ENCODE measurements at regions not wholly inside any gene's neighbourhood (a gene's known extent, or its start where the extent isn't known, plus 50 kb on each side); places are given as distances from the start of the nearest gene placed in this dataset.

DNA sequence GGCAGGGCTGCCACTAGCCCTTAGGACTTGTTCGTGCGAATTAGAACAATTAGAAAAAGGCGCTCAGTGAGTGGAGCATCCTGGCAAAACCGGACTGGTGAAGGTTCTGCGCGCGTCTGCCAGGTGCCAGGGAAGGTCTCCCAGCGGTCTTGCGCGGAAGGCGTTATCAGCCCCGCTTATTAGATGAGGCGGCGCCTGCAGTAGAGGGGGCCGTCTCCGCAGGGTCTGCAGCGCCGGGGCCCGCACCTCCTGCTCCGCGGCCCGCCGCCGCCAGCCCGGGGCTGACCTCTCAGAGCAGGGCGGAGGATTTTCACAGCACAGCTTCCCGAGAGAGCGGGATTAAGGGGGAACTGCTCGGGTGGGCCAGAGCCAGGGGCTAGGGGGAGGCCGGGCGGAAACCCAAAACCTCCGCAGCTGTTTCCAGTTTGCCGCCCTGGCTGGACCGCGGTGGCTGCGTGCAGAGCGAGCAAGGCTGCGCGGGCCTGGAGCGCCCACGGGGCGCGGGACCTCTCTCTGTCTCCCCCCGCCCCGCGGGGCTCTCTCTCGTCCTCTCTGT lies 155.2 kb downstream of the FOXD2 start:
- Mint-ChIP-seq H3K4me3 (ENCODE audit: unreplicated experiment) (no peak overlapping the region), H3K4me1 (ENCODE audit: unreplicated experiment) (peaks cover 2% of the 10 kb centered on the region), H3K27ac (ENCODE audit: unreplicated experiment) (no peak overlapping the region), H3K9me3 (ENCODE audit: unreplicated experiment) (no peaks in the 10 kb centered on the region), H3K36me3 (ENCODE audit: unreplicated experiment) (no peaks in the 10 kb centered on the region), H3K27me3 (ENCODE audit: unreplicated experiment) (peaks cover 18% of the 10 kb centered on the region)
- TF ChIP-seq, protein P1, sequence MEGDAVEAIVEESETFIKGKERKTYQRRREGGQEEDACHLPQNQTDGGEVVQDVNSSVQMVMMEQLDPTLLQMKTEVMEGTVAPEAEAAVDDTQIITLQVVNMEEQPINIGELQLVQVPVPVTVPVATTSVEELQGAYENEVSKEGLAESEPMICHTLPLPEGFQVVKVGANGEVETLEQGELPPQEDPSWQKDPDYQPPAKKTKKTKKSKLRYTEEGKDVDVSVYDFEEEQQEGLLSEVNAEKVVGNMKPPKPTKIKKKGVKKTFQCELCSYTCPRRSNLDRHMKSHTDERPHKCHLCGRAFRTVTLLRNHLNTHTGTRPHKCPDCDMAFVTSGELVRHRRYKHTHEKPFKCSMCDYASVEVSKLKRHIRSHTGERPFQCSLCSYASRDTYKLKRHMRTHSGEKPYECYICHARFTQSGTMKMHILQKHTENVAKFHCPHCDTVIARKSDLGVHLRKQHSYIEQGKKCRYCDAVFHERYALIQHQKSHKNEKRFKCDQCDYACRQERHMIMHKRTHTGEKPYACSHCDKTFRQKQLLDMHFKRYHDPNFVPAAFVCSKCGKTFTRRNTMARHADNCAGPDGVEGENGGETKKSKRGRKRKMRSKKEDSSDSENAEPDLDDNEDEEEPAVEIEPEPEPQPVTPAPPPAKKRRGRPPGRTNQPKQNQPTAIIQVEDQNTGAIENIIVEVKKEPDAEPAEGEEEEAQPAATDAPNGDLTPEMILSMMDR (IDR thresholded peaks at IDR 0.05) = no peak
- DNase-seq (ENCODE audit: extremely low spot score, unreplicated experiment) = peak; percentile 78

GRCh38 chr1:47593598-47594285 lies 155.9 kb downstream of the FOXD2 start:
- Mint-ChIP-seq H3K4me3 (ENCODE audit: unreplicated experiment) (no peak overlapping the region), H3K27me3 (ENCODE audit: unreplicated experiment) (peaks cover 15% of the 10 kb centered on the region)

DNA sequence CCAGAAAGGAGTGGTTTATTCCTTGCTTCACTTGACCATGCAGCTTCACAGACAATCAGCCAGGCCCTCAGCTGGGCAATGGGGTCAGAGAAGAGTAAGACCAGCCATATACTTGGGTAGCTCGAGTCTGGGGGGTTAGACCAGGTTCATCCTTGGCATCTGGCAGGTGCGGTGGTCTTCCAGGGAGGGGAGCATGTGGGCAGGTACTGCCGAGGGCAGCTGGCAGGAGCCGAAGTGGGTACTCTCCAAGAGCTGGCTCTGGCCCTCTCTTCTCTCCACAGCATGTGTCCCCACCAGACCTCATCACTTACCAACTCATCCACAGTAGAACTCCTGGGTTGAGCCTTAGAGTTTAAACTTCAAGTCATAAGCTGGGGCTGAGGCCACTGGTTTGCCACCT lies 156.8 kb downstream of the FOXD2 start:
- H3K36me3 Mint-ChIP-seq (ENCODE audit: unreplicated experiment) = no peaks in the 10 kb centered on the region
- peak; percentile 60 for DNase-seq (ENCODE audit: extremely low spot score, unreplicated experiment)
- TF ChIP-seq, protein P1 (IDR thresholded peaks at IDR 0.05) = no peak
- peaks cover 2% of the 10 kb centered on the region for H3K4me1 Mint-ChIP-seq (ENCODE audit: unreplicated experiment)
- no peak overlapping the region for H3K27ac Mint-ChIP-seq (ENCODE audit: unreplicated experiment)
- peaks cover 19% of the 10 kb centered on the region for H3K27me3 Mint-ChIP-seq (ENCODE audit: unreplicated experiment)
- no peak overlapping the region for H3K4me3 Mint-ChIP-seq (ENCODE audit: unreplicated experiment)
- H3K9me3 Mint-ChIP-seq (ENCODE audit: unreplicated experiment) = peaks cover 7% of the 10 kb centered on the region

More at GRCh38 chr1:47593598-47594285, 155.9 kb downstream of the FOXD2 start:
- DNase-seq (ENCODE audit: extremely low spot score, unreplicated experiment) = peak; percentile 72
- H3K36me3 Mint-ChIP-seq (ENCODE audit: unreplicated experiment) = no peaks in the 10 kb centered on the region
- H3K4me1 Mint-ChIP-seq (ENCODE audit: unreplicated experiment) = peaks cover 2% of the 10 kb centered on the region
- no peak overlapping the region for H3K27ac Mint-ChIP-seq (ENCODE audit: unreplicated experiment)
- TF ChIP-seq, protein P1 (IDR thresholded peaks at IDR 0.05) = no peak
- no peaks in the 10 kb centered on the region for H3K9me3 Mint-ChIP-seq (ENCODE audit: unreplicated experiment)

- no peaks in the 10 kb centered on the region for H3K36me3 Mint-ChIP-seq (ENCODE audit: unreplicated experiment)
- peak; percentile 57 for DNase-seq (ENCODE audit: extremely low spot score, unreplicated experiment)
These were observed 158.5 kb downstream of the FOXD2 start for GRCh38 chr1:47596328-47596727.

GRCh38 chr1:47598357-47598756 lies 160.5 kb downstream of the FOXD2 start:
- TF ChIP-seq, protein P1 (IDR thresholded peaks at IDR 0.05) = no peak
- Mint-ChIP-seq H3K4me1 (ENCODE audit: unreplicated experiment) (no peaks in the 10 kb centered on the region), H3K4me3 (ENCODE audit: unreplicated experiment) (no peak overlapping the region), H3K27me3 (ENCODE audit: unreplicated experiment) (peaks cover 17% of the 10 kb centered on the region), H3K27ac (ENCODE audit: unreplicated experiment) (no peak overlapping the region), H3K9me3 (ENCODE audit: unreplicated experiment) (peaks cover 27% of the 10 kb centered on the region), H3K36me3 (ENCODE audit: unreplicated experiment) (no peaks in the 10 kb centered on the region)
- DNase-seq (ENCODE audit: extremely low spot score, unreplicated experiment) = peak; percentile 53

More at GRCh38 chr1:47596328-47596727, 158.5 kb downstream of the FOXD2 start:
- TF ChIP-seq, protein P1 (IDR thresholded peaks at IDR 0.05) = no peak
- H3K9me3 Mint-ChIP-seq (ENCODE audit: unreplicated experiment) = peaks cover 19% of the 10 kb centered on the region
- peaks cover 2% of the 10 kb centered on the region for H3K4me1 Mint-ChIP-seq (ENCODE audit: unreplicated experiment)
- peaks cover 22% of the 10 kb centered on the region for H3K27me3 Mint-ChIP-seq (ENCODE audit: unreplicated experiment)
- H3K4me3 Mint-ChIP-seq (ENCODE audit: unreplicated experiment) = no peak overlapping the region
- no peak overlapping the region for H3K27ac Mint-ChIP-seq (ENCODE audit: unreplicated experiment)
